ENCODE measurements at regions not wholly inside any gene's neighbourhood (a gene's known extent, or its start where the extent isn't known, plus 50 kb on each side); places are given as distances from the start of the nearest gene placed in this dataset.
"Not testable (repeated sequence)": the region's sequence is repeated elsewhere in the genome, so short reads cannot be mapped to it uniquely, and the experiment has no call there.

GRCh38 chr12:59517522-59517921, 78.3 kb upstream of the SLC16A7 start:
- DNase-seq = no peak

- no peak for DNase-seq
Measured at GRCh38 chr12:59500915-59501314, 94.9 kb upstream of the SLC16A7 start.

GRCh38 chr12:59500335-59500734, 95.5 kb upstream of the SLC16A7 start:
- DNase-seq = no peak

GRCh38 chr12:59499774-59500173, 96.1 kb upstream of the SLC16A7 start:
- no peak for DNase-seq

GRCh38 chr12:59494617-59495016, 101.2 kb upstream of the SLC16A7 start:
- no peak for DNase-seq

DNA sequence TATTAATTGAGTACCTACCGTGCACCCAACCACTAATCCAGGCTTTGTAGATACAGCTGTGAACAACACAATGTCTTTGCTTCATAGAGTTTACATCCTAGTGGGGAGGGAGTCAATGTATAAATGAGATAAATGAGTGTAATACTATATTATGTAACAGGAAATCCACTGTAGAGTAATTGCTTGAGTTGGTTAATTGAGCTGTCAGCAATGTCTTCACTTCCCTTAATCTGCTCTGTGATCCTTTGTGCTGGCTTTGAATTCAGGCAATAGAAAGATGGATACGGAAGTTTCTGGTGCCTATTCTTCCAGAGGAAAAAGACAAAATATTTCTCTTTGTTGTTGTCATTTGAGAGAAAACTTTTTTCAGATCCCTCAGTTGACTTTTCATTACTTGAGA, 104.0 kb upstream of the SLC16A7 start:
- DNase-seq = no peak

GRCh38 chr12:59486827-59487226, 109.0 kb upstream of the SLC16A7 start:
- DNase-seq = no peak

DNA sequence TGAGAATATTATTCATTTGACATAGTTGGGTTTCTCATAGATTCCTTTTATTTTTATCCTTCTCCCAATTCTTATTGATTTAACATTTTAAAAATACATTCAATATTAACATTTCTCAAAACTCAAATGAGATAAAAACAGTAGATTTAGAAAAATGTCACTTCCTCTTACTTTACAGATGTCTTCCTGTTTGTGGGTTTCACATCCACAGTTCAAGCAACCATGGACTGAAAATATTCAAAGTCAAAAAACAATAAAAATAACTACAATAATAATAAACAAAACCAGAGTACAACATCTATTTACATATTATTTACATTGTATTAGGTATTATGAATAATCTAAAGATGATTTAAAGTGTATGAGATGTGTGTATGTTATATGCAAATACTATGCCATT, 111.3 kb upstream of the SLC16A7 start:
- DNase-seq = no peak

- DNase-seq = not testable (repeated sequence)
Measured at GRCh38 chr12:59474236-59474635, 121.6 kb upstream of the SLC16A7 start.

GRCh38 chr12:59472273-59472672, 123.6 kb upstream of the SLC16A7 start:
- no peak for DNase-seq

DNA sequence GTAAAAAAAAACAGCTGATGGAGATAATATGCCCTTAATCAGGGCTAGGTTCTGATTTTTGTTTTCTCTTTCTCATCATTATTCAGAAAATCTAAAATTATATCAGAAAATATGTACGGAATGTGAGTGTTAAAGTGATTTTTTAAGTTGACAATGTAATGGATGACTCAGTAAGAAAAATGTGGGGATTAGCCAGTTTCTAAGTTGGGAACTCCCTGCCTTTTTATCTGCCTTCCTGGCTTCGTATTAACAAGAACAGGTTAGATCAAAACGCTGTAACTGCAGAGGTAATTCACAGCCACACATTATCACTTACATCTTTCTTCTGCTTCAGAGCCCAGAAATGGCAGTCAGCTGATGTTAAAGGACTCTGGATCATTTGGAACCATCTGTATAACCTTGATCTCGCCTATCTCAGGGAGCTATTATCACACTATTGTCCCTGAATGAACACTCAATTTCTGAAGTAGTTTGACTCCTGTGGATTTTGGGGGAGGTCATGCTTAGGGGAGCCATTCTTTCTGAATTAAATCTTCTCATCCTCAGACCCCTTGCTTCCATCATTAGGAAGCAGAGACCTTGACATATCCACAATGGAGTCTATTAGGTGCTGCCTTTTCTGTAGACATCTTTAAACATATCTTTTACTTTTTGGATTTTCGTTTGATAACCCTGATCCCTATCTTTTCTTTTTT, 135.7 kb upstream of the SLC16A7 start:
- no peak for DNase-seq

- DNase-seq = no peak
Measured at GRCh38 chr12:59453475-59453874, 142.4 kb upstream of the SLC16A7 start.

DNA sequence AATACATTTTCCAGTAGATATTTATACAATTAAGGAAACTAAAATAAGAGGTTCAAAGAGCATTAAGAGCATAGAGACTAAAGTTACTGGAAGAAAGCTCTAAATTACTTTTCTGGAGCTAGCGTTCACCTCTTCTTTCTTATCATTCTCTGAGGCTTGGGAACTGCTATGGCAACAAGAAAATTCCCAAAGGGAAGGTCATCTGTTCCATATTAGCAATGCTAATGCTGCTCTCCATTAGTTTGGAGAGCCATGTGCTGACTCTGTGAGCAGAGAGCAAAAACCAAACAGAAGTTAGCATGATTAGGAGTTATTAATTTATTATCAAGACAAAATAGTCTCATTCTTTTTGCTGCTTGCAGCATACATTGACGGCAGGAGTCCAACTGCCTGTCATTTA, 143.1 kb upstream of the SLC16A7 start:
- no peak for DNase-seq

- DNase-seq = no peak
Measured at GRCh38 chr12:59452259-59452658, 143.6 kb upstream of the SLC16A7 start.

GRCh38 chr12:59446116-59446515, 149.7 kb upstream of the SLC16A7 start:
- no peak for DNase-seq

- DNase-seq = no peak
Measured at GRCh38 chr12:59444932-59445331, 150.9 kb upstream of the SLC16A7 start.

DNA sequence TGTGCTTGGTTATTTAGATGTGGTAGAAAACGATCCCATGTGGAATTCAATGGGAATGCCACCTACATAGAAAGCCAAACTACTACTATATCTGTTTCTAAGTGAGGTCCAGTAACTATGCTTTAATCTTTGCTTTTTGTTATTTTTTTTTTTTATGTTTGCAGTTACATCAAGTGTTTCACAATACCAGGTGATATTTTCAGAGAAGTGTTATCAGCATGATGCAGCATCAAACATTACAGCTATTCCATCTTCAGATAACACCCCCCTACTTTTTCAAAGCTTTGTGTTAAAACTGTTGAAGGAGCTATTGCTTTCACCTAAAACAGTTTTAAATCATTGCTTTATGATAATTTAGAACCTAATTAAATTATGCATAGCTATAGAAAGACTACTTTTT, 163.8 kb upstream of the SLC16A7 start:
- DNase-seq = no peak

- no peak for DNase-seq
Measured at GRCh38 chr12:59431266-59431665, 164.6 kb upstream of the SLC16A7 start.

- DNase-seq = no peak
Measured at GRCh38 chr12:59429766-59430165, 166.1 kb upstream of the SLC16A7 start.

DNA sequence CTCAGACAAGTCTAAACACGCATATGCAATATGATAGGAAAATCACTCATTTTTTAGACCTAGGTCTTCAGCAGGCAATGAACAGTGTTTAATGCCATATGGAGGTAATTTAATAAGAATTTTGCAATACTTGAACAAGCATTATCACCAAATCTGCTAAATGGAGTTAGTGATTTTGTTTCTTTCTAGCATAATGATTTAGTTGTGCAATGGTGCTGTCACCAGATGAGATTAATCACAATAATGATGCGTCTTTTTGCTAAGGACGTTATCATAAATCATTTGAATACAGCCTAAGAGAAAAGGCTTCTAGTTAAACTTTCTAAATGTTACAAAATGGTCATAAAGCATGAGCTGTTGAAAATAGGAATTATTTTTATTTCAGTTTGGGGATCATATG, 170.0 kb upstream of the SLC16A7 start:
- no peak for DNase-seq

GRCh38 chr12:59424666-59425065, 171.2 kb upstream of the SLC16A7 start:
- not testable (repeated sequence) for DNase-seq

DNA sequence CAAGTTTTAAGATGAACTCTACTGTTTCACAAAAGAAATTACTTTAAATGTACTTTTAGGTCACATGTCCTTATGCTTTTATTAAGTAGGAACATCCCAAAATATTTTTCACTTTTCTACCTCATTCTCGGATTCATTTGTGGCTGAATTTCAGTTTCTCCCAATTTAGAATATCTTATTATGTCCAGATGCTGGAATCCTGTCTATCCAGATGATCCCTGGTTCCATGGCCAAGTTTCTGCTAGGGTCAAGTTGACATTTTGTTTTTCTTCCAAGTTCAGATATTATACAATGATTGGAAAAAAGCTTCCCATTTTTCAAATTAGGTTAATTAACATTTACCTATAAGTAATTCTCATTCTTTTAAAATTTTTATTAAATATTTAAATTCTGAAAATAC, 181.8 kb upstream of the SLC16A7 start:
- DNase-seq = no peak

DNA sequence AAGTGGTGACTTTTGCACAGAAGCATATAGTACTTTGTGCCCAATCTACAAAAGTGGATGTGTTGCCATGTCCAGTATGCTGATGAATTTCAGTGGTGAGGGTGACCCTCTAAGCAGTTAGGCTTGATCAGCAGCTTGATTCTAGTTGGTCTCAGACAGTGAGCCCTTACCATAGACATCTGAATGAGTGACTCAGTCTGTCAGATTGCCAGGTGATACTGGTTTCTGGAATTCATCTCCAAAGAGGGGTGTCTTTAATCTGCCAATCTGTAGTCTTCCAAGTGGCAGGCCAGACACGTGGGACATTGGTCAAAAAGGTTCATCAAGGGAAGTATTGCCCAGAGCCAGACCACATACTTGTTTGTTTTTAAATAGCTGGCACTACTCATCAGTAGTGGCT, 187.4 kb upstream of the SLC16A7 start:
- DNase-seq = no peak

- no peak for DNase-seq
Measured at GRCh38 chr12:59407799-59408198, 188.0 kb upstream of the SLC16A7 start.

- no peak for DNase-seq
Measured at GRCh38 chr12:59405992-59406391, 189.8 kb upstream of the SLC16A7 start.

Data from stimulated activated CD4-positive, alpha-beta T cell treated with anti-CD3 and anti-CD28 coated beads, Interleukin-2, amount 100 ng/mL, for 24 hours (primary cell).